Erythroblast (primary cell): ENCODE measurements at regions not wholly inside any gene's neighbourhood (a gene's known extent, or its start where the extent isn't known, plus 50 kb on each side); places are given as distances from the start of the nearest gene placed in this dataset.

Experiments
- GATA1 ChIP-seq: IDR thresholded peaks from 2 replicates; pipeline ENCODE4 v1.6.1; 2011; ENCODE audit warnings: low read depth, mild to moderate bottlenecking, control low read depth, low read length, moderate library complexity
- POLR2A ChIP-seq: IDR thresholded peaks from 2 replicates; pipeline ENCODE4 v1.6.1; 2011; ENCODE audit warnings: mild to moderate bottlenecking, low read length

GRCh38 chr4:127403471-127404084, 229.2 kb upstream of the INTU start:
- TF ChIP-seq POLR2A (no peak), GATA1 (no peak)
